SK-N-MC (cell line): ENCODE measurements at regions not wholly inside any gene's neighbourhood (a gene's known extent, or its start where the extent isn't known, plus 50 kb on each side); places are given as distances from the start of the nearest gene placed in this dataset.

Experiments used
- EZH2 ChIP-seq: fragments of 200-600 bp; sonication (generic); IDR thresholded peaks from one replicate; pipeline ENCODE4 v1.6.1; 2017; ENCODE audit warnings: antibody characterized with exemption
- FOXP2 ChIP-seq: optimal IDR thresholded peaks from 2 replicates; pipeline ENCODE3; 2011; ENCODE audit warnings: mild to moderate bottlenecking, moderate library complexity; ENCODE audit not compliant: insufficient read depth; ENCODE audit errors: extremely low read length, control extremely low read depth
- POLR2AphosphoS5 ChIP-seq: IDR thresholded peaks from 2 replicates; pipeline ENCODE4 v1.6.1; 2012; ENCODE audit warnings: mild to moderate bottlenecking, low read depth, low read length, borderline replicate concordance

GRCh38 chr7:41098846-41099245, 604.0 kb downstream of the INHBA start:
- TF ChIP-seq EZH2: no peak
- TF ChIP-seq POLR2AphosphoS5: no peak
- TF ChIP-seq FOXP2: no peak
